ENCODE measurements at regions not wholly inside any gene's neighbourhood (a gene's known extent, or its start where the extent isn't known, plus 50 kb on each side); places are given as distances from the start of the nearest gene placed in this dataset.

DNA sequence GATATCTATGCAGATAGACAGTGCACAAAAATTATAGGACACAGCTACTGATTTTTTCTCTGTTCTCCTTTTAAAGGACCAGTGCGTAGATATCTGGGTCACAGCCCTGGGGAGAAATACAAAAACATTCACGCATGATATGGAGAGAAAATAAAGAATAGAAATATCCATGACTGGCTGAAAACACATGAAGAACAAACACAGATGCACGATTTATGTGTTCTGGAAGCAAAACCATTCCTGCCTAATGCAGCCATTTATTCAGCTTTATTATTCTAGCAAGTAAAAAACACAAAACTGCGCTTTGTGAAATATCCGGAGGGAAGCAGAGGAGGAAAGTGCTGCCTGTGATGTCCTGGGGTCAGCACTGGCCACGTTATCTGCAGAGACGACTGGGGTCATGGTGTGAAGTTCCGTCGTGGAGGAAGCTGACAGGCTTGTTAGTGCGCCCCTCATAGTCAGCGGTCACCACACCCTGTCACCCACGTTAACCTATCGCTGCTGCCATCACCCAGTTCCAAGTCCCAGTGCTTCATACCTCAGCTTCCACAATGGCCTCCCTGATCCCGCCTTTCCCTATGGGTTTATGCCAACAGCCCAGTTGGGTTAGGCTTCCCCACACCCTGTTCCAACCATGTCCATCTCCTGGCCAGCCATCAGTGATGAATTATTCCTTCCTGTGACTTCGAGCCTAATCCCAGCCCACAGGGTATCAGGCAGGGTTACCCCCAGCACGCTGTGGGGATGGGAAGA lies 86.6 kb upstream of the RPS6KA2 start:
- H3K4me3 ChIP-seq (ENCODE audit: low read depth, low read length): no peak overlapping the region
- DNase-seq (ENCODE audit: low read depth): no peak
- TF ChIP-seq, protein P1, sequence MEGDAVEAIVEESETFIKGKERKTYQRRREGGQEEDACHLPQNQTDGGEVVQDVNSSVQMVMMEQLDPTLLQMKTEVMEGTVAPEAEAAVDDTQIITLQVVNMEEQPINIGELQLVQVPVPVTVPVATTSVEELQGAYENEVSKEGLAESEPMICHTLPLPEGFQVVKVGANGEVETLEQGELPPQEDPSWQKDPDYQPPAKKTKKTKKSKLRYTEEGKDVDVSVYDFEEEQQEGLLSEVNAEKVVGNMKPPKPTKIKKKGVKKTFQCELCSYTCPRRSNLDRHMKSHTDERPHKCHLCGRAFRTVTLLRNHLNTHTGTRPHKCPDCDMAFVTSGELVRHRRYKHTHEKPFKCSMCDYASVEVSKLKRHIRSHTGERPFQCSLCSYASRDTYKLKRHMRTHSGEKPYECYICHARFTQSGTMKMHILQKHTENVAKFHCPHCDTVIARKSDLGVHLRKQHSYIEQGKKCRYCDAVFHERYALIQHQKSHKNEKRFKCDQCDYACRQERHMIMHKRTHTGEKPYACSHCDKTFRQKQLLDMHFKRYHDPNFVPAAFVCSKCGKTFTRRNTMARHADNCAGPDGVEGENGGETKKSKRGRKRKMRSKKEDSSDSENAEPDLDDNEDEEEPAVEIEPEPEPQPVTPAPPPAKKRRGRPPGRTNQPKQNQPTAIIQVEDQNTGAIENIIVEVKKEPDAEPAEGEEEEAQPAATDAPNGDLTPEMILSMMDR (conservative IDR thresholded peaks at IDR 0.05; ENCODE audit: low read depth, low read length): no peak

DNA sequence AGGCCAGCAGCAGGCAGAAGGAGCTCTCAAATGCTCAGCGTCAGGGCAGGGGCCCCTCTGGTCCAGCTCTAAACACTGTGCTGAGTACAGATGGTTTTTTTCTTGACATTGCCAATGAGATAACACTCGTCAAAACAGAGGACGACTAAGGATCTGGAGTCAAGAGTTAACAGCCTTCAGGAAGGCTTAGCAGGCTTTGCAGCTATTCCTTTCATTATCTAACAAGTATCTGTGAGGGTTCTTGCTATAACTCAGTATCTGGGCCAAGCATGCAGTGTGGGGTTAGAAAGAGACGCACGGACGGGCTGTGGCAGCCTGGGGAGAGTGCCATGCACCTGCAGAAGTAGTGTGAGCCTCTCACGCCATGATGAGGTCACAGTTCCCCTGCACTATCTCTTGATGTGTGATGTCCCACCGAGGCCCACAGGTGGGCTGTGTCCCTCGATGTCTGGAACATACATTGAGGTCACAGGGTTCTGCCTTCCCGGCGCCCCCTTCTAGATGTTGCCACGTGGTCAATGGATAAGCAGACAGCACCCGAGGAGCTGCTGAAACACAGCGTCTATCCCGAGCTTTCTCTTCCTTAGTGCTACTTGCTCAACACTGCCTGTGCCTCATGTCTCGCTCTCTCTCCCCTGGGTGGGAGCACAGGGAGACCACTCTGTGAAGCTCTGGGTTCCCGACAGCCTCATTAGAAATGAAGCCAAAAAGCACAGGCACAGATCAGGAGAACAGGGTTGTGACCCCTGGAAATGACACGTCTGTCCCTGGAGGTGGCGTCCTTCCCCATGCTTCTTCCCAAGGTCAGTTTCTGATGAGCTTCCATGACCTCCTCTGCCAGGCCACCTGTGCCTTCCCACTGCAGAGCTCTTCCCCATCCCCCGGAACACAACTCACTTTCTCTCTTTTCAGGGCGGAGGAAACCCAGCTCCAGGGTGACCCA lies 85.5 kb upstream of the RPS6KA2 start:
- DNase-seq (ENCODE audit: low read depth): no peak
- TF ChIP-seq, protein P1 (conservative IDR thresholded peaks at IDR 0.05; ENCODE audit: low read depth, low read length): no peak
- no peak overlapping the region for H3K4me3 ChIP-seq (ENCODE audit: low read depth, low read length)

DNA sequence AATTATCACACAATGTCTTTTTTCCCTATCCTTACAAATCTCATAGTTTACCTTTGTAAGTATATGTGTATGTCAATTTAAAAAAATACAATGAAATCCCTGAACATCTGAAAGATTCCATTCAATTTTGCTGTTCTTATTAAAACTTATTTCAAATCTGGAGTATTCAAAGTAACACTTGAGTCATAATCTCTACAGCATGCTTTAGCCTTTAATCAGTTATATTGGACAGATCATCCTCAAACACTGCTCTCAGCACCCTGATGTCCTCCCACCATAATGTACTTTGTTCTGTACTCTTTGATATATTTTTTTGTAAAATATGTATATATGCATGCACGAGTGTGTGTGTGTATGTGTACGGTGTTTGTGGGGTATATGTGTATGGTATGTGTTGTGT lies 83.0 kb upstream of the RPS6KA2 start:
- TF ChIP-seq, protein P1 (conservative IDR thresholded peaks at IDR 0.05; ENCODE audit: low read depth, low read length): no peak
- DNase-seq (ENCODE audit: low read depth): no peak
- H3K4me3 ChIP-seq (ENCODE audit: low read depth, low read length): no peak overlapping the region

DNA sequence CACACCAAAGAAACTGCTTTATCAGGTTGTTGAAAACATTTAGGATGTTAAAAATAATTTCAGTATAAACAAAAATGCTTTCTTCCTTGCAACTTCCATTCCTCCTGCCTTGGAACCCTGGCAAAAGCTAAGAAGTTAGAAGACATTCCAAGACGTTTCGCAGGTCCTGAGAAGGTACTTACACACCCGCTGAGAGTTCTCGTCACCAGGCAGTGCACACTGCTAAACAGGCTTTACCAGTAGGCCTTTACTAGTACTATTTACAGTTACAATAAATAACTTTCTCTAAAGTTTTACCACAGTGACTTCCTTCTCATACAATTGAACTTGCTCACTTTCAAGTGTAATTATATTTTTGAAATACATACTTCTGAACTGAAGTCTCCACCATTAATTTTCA lies 81.4 kb upstream of the RPS6KA2 start:
- H3K4me3 ChIP-seq (ENCODE audit: low read depth, low read length): no peak overlapping the region
- DNase-seq (ENCODE audit: low read depth): no peak
- TF ChIP-seq, protein P1 (conservative IDR thresholded peaks at IDR 0.05; ENCODE audit: low read depth, low read length): no peak

DNA sequence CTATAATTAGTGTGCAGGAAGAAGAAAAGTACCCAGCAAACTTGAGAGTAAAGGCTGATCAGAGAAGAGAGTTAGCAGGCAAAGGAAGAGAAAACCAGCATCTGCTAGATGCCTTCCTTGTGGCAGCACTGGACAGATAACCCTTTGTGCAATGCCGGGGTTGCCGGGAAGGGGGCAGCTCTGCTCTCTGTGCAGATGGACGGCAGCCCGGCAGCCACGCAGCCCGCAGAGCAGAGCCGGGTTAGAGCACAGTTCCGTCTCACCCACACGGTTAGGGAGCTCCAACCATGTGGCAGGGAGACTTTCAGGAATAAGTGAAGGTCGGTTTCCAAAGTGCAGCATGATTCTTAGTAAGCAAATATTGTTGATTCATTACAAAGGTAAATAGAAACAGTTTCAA lies 80.0 kb upstream of the RPS6KA2 start:
- no peak overlapping the region for H3K4me3 ChIP-seq (ENCODE audit: low read depth, low read length)
- DNase-seq (ENCODE audit: low read depth): no peak
- TF ChIP-seq, protein P1 (conservative IDR thresholded peaks at IDR 0.05; ENCODE audit: low read depth, low read length): peak; percentile 66

DNA sequence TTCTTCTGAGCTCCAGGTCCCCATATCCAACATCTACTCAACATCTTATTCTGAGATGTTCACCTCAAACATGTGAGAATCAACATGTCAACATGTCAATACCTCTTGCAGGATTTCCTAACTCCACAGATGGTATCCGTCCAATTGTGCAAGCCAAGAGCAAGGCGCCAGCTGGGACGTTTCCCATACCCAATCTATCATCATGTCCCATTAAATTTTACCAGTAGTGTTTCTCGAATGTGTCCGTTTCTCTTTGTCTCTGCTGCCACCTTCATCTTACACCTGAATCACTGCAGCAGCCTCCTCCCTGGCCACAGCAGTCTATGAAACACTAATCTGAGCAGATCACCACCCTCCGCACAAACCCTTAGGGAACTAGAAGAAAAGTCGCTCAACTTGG lies 78.0 kb upstream of the RPS6KA2 start:
- TF ChIP-seq, protein P1 (conservative IDR thresholded peaks at IDR 0.05; ENCODE audit: low read depth, low read length): no peak
- H3K4me3 ChIP-seq (ENCODE audit: low read depth, low read length): no peak overlapping the region
- no peak for DNase-seq (ENCODE audit: low read depth)
